ENCODE measurements at regions not wholly inside any gene's neighbourhood (a gene's known extent, or its start where the extent isn't known, plus 50 kb on each side); places are given as distances from the start of the nearest gene placed in this dataset.

GRCh38 chr18:73750052-73750451, 397.6 kb downstream of the FBXO15 start:
- TF ChIP-seq CTCF (conservative IDR thresholded peaks at IDR 0.05; ENCODE audit: low read depth, low read length), result no peak
- TF ChIP-seq EZH2 (IDR thresholded peaks at IDR 0.05; ENCODE audit: borderline replicate concordance, low read depth, low read length, poor library complexity, severe bottlenecking), result no peak

Measured in A673 (cell line).